NCI-H1694 (cell line): ENCODE measurements at regions not wholly inside any gene's neighbourhood (a gene's known extent, or its start where the extent isn't known, plus 50 kb on each side); places are given as distances from the start of the nearest gene placed in this dataset.
"Not testable (repeated sequence)": the region's sequence is repeated elsewhere in the genome, so short reads cannot be mapped to it uniquely, and the experiment has no call there.

Experiments used
- DNase-seq: peaks from one replicate; lab custom pipeline; 2025; lab: John Stamatoyannopoulos, UW

- DNase-seq, result no peak
Observed at GRCh38 chr3:87576752-87577151, 300.4 kb upstream of the POU1F1 start.

GRCh38 chr3:87575550-87575949 is 299.2 kb upstream of the POU1F1 start:
- DNase-seq, result no peak

GRCh38 chr3:87568331-87568730 is 291.9 kb upstream of the POU1F1 start:
- DNase-seq, result no peak

GRCh38 chr3:87564438-87564837 is 288.1 kb upstream of the POU1F1 start:
- DNase-seq, result no peak

- no peak for DNase-seq
Observed at GRCh38 chr3:87563712-87564111, 287.3 kb upstream of the POU1F1 start.

GRCh38 chr3:87558492-87558891 is 282.1 kb upstream of the POU1F1 start:
- DNase-seq, result no peak

GRCh38 chr3:87555290-87555689 is 278.9 kb upstream of the POU1F1 start:
- no peak for DNase-seq

- no peak for DNase-seq
Observed at GRCh38 chr3:87553058-87553457, 276.7 kb upstream of the POU1F1 start.

GRCh38 chr3:87550892-87551291 is 274.5 kb upstream of the POU1F1 start:
- no peak for DNase-seq

- no peak for DNase-seq
Observed at GRCh38 chr3:87549208-87549607, 272.8 kb upstream of the POU1F1 start.

- no peak for DNase-seq
Observed at GRCh38 chr3:87548271-87548670, 271.9 kb upstream of the POU1F1 start.

GRCh38 chr3:87546216-87546615 is 269.8 kb upstream of the POU1F1 start:
- DNase-seq, result no peak

GRCh38 chr3:87543408-87543807 is 267.0 kb upstream of the POU1F1 start:
- DNase-seq, result not testable (repeated sequence)

GRCh38 chr3:87541723-87542122 is 265.3 kb upstream of the POU1F1 start:
- no peak for DNase-seq

GRCh38 chr3:87538722-87539121 is 262.3 kb upstream of the POU1F1 start:
- DNase-seq, result not testable (repeated sequence)

GRCh38 chr3:87509401-87509800 is 233.0 kb upstream of the POU1F1 start:
- no peak for DNase-seq

- no peak for DNase-seq
Observed at GRCh38 chr3:87508921-87509320, 232.5 kb upstream of the POU1F1 start.

GRCh38 chr3:87507753-87508152 is 231.4 kb upstream of the POU1F1 start:
- no peak for DNase-seq

GRCh38 chr3:87503900-87504498 is 227.6 kb upstream of the POU1F1 start:
- peak; percentile 18 for DNase-seq

GRCh38 chr3:87501076-87501475 is 224.7 kb upstream of the POU1F1 start:
- DNase-seq, result no peak

- DNase-seq, result no peak
Observed at GRCh38 chr3:87498358-87499080, 222.1 kb upstream of the POU1F1 start.

- DNase-seq, result no peak
Observed at GRCh38 chr3:87495938-87496337, 219.6 kb upstream of the POU1F1 start.

GRCh38 chr3:87494264-87494663 is 217.9 kb upstream of the POU1F1 start:
- no peak for DNase-seq

- no peak for DNase-seq
Observed at GRCh38 chr3:87491843-87492242, 215.5 kb upstream of the POU1F1 start.
